Subcutaneous abdominal adipose tissue (tissue), 5 donors: ENCODE measurements at regions not wholly inside any gene's neighbourhood (a gene's known extent, or its start where the extent isn't known, plus 50 kb on each side); places are given as distances from the start of the nearest gene placed in this dataset.

Source experiments
- H3K27ac ChIP-seq: one replicate; pipeline ENCODE4 v1.7.0; 2013; ENCODE audit warnings: low read depth, mild to moderate bottlenecking, inconsistent platforms, low read length, moderate library complexity
- H3K27me3 ChIP-seq, 5 donors: one replicate each; pipeline ENCODE4 v1.7.0; 2013; ENCODE audit warnings: low read length in 5 of 5, inconsistent platforms in 1 of 5; ENCODE audit not compliant: control insufficient read depth in 5 of 5, insufficient read depth in 4 of 5
- H3K36me3 ChIP-seq, 5 donors: one replicate each; pipeline ENCODE4 v1.7.0; 2013; ENCODE audit warnings: low read length in 5 of 5; ENCODE audit not compliant: control insufficient read depth in 5 of 5, insufficient read depth in 5 of 5
- H3K4me1 ChIP-seq, 5 donors: one replicate each; pipeline ENCODE4 v1.7.0; 2013; ENCODE audit warnings: low read length in 5 of 5, mild to moderate bottlenecking in 3 of 5, moderate library complexity in 1 of 5; ENCODE audit not compliant: control insufficient read depth in 5 of 5, insufficient read depth in 5 of 5
- H3K4me3 ChIP-seq, 5 donors: one replicate each; pipeline ENCODE4 v1.7.0; 2013; ENCODE audit warnings: low read length in 5 of 5, low read depth in 1 of 5
- H3K9ac ChIP-seq, 5 donors: one replicate each; pipeline ENCODE4 v1.7.0; 2013; ENCODE audit warnings: low read length in 5 of 5, mild to moderate bottlenecking in 4 of 5, moderate library complexity in 3 of 5
- H3K9me3 ChIP-seq, 5 donors: one replicate each; pipeline ENCODE4 v1.7.0; 2013; ENCODE audit warnings: low read length in 5 of 5; ENCODE audit not compliant: control insufficient read depth in 5 of 5
- donor health status: healthy.
- donor health status: healthy.
- donor health status: healthy.
- donor health status: healthy.
- donor health status: healthy.

DNA sequence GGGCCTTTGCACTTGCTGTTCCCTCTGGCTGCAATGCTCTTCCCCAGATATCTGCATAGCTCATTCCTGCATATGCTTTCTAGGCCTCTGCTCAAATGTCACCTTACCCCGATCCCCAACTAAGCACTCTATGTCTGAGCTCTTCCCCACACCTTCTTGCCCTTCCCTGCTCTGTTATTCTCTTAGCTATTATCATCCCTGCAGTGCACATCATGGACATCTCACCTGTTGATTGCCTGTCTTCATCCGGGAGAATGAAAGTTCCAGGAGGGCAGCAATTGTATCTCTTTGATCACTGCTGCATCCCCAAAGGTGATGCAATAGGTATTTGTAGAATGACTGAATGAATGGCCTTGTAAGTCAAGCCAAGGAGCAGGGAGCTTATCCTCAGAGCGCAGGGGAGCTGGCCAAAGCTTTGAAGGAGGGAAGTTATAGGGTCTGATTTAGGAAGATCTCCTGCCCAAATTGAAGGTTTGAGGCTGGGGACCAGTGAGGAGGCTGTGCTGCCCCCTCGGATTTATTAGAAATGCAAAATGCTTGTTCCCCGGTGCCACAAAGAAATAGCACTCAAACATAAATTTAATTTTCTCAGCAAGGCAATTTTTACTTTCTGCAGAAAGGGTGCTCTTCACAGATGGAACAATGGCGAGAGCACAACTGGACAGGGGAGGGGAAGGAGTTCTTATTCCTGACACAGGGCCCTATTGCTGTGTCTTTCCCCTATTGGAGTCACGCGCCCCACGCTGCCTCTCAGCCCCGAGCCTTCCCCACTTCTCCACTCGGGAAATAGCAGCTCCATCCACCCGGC is 631.1 kb downstream of the MATN1 start:
- Histone ChIP-seq H3K4me3 (peak overlapping the region in 1 of 5 donors; percentile 24), H3K4me1 (peaks cover 0 to 3% (median 0%) of the 10 kb centered on the region in 5 donors), H3K27ac (no peak overlapping the region), H3K9me3 (peaks cover 3 to 32% (median 29%) of the 10 kb centered on the region in 5 donors), H3K27me3 (peaks cover 0 to 16% (median 11%) of the 10 kb centered on the region in 5 donors), H3K36me3 (no peaks in the 10 kb centered on the region), H3K9ac (no peak overlapping the region)

- Histone ChIP-seq H3K4me1 (peaks cover 0 to 9% (median 3%) of the 10 kb centered on the region in 5 donors), H3K4me3 (no peak overlapping the region), H3K9ac (no peak overlapping the region), H3K27me3 (peaks cover 0 to 18% (median 16%) of the 10 kb centered on the region in 5 donors), H3K27ac (no peak overlapping the region), H3K36me3 (no peaks in the 10 kb centered on the region), H3K9me3 (peaks cover 3 to 32% (median 29%) of the 10 kb centered on the region in 5 donors)
Measured at GRCh38 chr1:30090162-30090820, 633.1 kb downstream of the MATN1 start.

GRCh38 chr1:30089024-30089430 is 634.4 kb downstream of the MATN1 start:
- no peaks in the 10 kb centered on the region for H3K36me3 ChIP-seq
- H3K9ac ChIP-seq, result no peak overlapping the region
- H3K27me3 ChIP-seq, result peaks cover 0 to 23% (median 17%) of the 10 kb centered on the region in 5 donors
- H3K4me3 ChIP-seq, result no peak overlapping the region
- peaks cover 0 to 20% (median 12%) of the 10 kb centered on the region in 5 donors for H3K4me1 ChIP-seq
- peaks cover 3 to 31% (median 29%) of the 10 kb centered on the region in 5 donors for H3K9me3 ChIP-seq
- no peak overlapping the region for H3K27ac ChIP-seq

GRCh38 chr1:30088594-30088993 is 634.8 kb downstream of the MATN1 start:
- H3K9ac ChIP-seq, result no peak overlapping the region
- H3K27me3 ChIP-seq, result peaks cover 0 to 25% (median 17%) of the 10 kb centered on the region in 5 donors
- H3K9me3 ChIP-seq, result peaks cover 3 to 27% (median 25%) of the 10 kb centered on the region in 5 donors
- peaks cover 1 to 25% (median 17%) of the 10 kb centered on the region in 5 donors for H3K4me1 ChIP-seq
- H3K27ac ChIP-seq, result no peak overlapping the region
- no peaks in the 10 kb centered on the region for H3K36me3 ChIP-seq
- H3K4me3 ChIP-seq, result no peak overlapping the region

DNA sequence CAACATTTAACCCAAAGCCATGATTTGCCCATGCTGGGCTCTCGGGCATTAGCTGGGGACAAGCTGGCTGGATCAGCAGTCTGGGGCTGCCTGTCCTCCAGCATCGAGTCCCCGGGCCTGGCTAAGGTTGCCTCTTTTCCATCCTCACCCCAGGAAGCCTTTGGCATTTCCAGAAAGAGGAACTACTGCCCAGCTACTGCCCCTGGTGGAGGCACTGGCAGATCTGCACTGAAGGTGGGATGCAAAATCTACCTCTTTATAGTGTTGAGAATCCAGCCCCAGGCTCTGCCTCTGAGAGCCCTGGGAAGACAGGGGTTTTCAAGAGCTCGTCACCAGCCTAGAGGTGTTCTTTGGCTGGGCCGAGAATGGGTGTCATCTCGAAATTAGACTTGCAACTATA is 635.9 kb downstream of the MATN1 start:
- Histone ChIP-seq H3K9ac (no peak overlapping the region), H3K9me3 (peaks cover 0 to 16% (median 15%) of the 10 kb centered on the region in 5 donors), H3K27ac (no peak overlapping the region)

GRCh38 chr1:30085811-30086770 is 637.3 kb downstream of the MATN1 start:
- Histone ChIP-seq H3K9ac (no peak overlapping the region), H3K9me3 (peaks cover 0 to 2% (median 1%) of the 10 kb centered on the region in 5 donors), H3K27ac (no peak overlapping the region), H3K4me3 (peak overlapping the region in 1 of 5 donors; percentile 8), H3K4me1 (peaks cover 2 to 31% (median 21%) of the 10 kb centered on the region in 5 donors), H3K27me3 (peaks cover 0 to 25% (median 13%) of the 10 kb centered on the region in 5 donors), H3K36me3 (no peaks in the 10 kb centered on the region)

More for the DNA sequence above, 635.9 kb downstream of the MATN1 start:
- Histone ChIP-seq H3K36me3 (no peaks in the 10 kb centered on the region), H3K27me3 (peaks cover 0 to 25% (median 17%) of the 10 kb centered on the region in 5 donors), H3K4me1 (peaks cover 2 to 31% (median 21%) of the 10 kb centered on the region in 5 donors), H3K4me3 (no peak overlapping the region)

DNA sequence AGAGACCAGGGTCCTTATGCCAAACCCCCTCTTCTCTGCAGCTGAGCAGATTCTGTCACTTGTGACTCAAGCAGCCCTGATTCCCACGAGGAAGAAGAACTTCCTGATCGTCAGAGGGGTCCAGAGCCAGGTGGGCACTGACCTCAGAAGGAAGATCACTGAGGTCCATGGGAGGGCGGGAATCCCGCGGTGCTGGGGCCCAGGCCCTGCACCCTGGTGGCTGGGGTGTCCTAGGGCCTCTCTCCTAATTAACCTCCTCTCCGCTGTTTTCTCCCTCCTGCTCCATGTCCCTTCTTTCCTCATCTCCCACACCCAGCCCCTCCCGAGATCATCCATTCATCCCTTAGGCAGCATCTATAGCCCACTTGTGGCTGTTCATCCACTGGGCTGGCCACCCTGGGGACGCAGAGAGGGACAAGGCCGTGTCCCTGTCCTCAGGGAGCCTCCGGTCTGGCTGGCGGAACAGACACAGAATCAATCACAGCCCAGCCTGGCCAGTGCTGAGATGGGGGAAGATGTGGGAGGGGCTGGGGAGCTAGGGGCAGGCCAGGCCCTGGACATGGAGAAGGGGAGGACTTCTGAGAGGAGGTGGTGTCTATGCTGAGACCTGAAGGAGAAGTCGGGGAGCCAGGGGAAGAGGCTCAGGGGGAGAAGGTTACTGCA is 638.3 kb downstream of the MATN1 start:
- Histone ChIP-seq H3K9ac (no peak overlapping the region), H3K9me3 (no peaks in the 10 kb centered on the region), H3K4me3 (no peak overlapping the region), H3K36me3 (no peaks in the 10 kb centered on the region), H3K4me1 (peaks cover 2 to 31% (median 21%) of the 10 kb centered on the region in 5 donors), H3K27ac (no peak overlapping the region), H3K27me3 (peaks cover 0 to 25% (median 6%) of the 10 kb centered on the region in 5 donors)

DNA sequence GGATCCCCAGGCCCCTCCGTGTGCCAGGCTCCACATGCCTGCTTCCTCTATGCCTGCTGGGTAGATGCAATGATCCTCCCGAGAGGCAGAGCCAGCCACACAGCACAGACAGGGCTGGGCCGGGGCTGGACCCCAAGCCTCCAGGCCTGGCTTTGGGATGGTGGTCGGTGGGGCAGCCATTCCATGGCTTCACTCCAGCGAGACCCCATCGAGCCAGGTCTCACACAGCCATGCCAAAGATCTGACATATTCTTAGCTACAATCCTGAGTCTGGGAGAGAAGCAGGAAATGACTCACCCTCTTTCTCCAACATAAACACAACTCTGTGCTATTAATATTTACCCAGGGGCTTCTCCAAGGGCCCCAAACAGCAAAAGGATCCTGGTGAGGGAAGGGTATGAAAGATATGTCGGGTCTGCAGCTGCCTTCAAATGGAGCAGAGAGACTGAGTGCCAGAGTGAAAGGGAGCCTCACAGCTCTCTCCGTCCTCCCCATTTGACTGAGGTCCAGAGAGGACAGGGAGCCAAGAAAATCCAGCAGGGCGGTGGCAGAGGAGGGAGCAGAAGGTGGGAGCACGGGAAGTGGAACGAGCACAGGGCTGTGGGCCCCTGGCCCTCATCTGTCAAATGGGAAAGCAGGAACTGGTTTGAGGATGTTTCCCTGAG is 639.5 kb downstream of the MATN1 start:
- H3K36me3 ChIP-seq, result no peaks in the 10 kb centered on the region
- peaks cover 2 to 29% (median 21%) of the 10 kb centered on the region in 5 donors for H3K4me1 ChIP-seq
- H3K9me3 ChIP-seq, result no peaks in the 10 kb centered on the region
- no peak overlapping the region for H3K27ac ChIP-seq
- H3K9ac ChIP-seq, result no peak overlapping the region
- H3K4me3 ChIP-seq, result peak overlapping the region in 1 of 5 donors; percentile 22
- H3K27me3 ChIP-seq, result peaks cover 0 to 24% (median 5%) of the 10 kb centered on the region in 5 donors
